Activated B cell treated with CpG ODN at 0.5 μM for 24 hours (primary cell): ENCODE measurements at regions not wholly inside any gene's neighbourhood (a gene's known extent, or its start where the extent isn't known, plus 50 kb on each side); places are given as distances from the start of the nearest gene placed in this dataset.

Experiments
- ATAC-seq: fragments of 200-7000 bp; cut with Tn5 transposase; one replicate; pipeline ENCODE4 v1.10.0; 2021; ENCODE audit warnings: low read depth, mild to moderate bottlenecking, moderate library complexity
- CTCF ChIA-PET: fragments of 350-600 bp; sonication (Branson Sonifier 250); formaldehyde crosslinking; loops from one replicate; lab custom pipeline; 2021; ENCODE audit warnings: antibody characterized with exemption; lab: Charles Lee
- POLR2A ChIA-PET: fragments of 350-600 bp; sonication (Branson Sonifier 250); formaldehyde crosslinking; loops from one replicate; lab custom pipeline; 2021; ENCODE audit warnings: antibody characterized with exemption; lab: Charles Lee
- DNase-seq: peaks from one replicate; pipeline ENCODE4 v3.0.0; 2022
- H3K27ac Mint-ChIP-seq: one replicate; pipeline ENCODE4 v1.8.0; 2020; ENCODE audit warnings: mixed read lengths
- H3K27me3 Mint-ChIP-seq: one replicate; pipeline ENCODE4 v1.8.0; 2021; ENCODE audit warnings: mixed read lengths
- H3K36me3 Mint-ChIP-seq: one replicate; pipeline ENCODE4 v1.8.0; 2021; ENCODE audit warnings: low read depth, mixed read lengths
- H3K4me1 Mint-ChIP-seq: one replicate; pipeline ENCODE4 v1.8.0; 2021; ENCODE audit warnings: mixed read lengths
- H3K4me3 Mint-ChIP-seq: one replicate; pipeline ENCODE4 v1.8.0; 2020; ENCODE audit warnings: mild to moderate bottlenecking, mixed read lengths
- H3K9me3 Mint-ChIP-seq: one replicate; pipeline ENCODE4 v1.8.0; 2020; ENCODE audit warnings: mixed read lengths
- intact Hi-C: fragments of 100-400 bp; cut with micrococcal nuclease; formaldehyde crosslinking; loops from one replicate; pipeline ENCODE4 v1.15.1; 2024
- TF ChIP-seq, protein P1 (sequence below): fragments of 200-600 bp; IDR thresholded peaks from one replicate; pipeline ENCODE4 v1.8.0; 2022; ENCODE audit warnings: antibody characterized with exemption, mild to moderate bottlenecking

DNA sequence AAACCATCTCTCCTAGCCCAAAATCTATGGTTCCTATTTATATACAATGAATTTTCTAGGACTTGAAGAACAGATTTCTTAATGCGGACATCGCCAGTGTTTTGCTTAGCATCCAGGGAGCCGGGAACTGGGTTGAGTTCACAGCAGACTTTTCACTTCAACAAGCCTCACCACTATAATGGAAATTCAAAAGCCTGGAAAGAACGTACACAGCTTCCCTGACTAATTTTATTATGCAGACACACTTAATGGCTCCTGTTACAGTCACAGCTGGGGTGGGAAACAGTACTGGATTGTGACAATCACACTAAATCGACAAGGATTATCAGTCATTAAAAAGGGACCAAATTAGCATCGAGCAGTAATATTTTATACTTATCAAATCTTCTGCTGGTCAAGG lies 129.2 kb upstream of the BNIP2 start:
- POLR2A ChIA-PET = no interaction called here
- CTCF ChIA-PET = no interaction called here

DNA sequence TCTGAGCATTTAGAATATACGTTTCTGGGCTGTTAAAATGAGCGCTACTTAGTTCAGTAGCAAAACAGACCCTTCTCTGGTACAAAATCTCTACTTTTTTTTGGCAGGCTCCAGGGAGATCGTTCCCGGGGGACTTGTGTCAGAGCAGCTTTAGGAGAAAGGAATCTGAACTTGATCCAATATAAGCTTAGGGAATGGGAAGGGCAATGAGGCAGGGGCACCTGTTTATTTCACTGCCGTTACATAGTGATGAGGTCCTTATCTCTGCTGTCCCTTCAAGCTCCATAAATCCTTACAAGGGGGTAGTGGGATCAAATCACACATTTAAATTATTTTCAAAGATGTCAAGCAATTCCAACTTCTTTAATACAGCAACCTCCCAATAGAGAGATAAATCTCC lies 128.7 kb upstream of the BNIP2 start:
- peaks cover 18% of the 10 kb centered on the region for H3K27me3 Mint-ChIP-seq
- TF ChIP-seq, protein P1, sequence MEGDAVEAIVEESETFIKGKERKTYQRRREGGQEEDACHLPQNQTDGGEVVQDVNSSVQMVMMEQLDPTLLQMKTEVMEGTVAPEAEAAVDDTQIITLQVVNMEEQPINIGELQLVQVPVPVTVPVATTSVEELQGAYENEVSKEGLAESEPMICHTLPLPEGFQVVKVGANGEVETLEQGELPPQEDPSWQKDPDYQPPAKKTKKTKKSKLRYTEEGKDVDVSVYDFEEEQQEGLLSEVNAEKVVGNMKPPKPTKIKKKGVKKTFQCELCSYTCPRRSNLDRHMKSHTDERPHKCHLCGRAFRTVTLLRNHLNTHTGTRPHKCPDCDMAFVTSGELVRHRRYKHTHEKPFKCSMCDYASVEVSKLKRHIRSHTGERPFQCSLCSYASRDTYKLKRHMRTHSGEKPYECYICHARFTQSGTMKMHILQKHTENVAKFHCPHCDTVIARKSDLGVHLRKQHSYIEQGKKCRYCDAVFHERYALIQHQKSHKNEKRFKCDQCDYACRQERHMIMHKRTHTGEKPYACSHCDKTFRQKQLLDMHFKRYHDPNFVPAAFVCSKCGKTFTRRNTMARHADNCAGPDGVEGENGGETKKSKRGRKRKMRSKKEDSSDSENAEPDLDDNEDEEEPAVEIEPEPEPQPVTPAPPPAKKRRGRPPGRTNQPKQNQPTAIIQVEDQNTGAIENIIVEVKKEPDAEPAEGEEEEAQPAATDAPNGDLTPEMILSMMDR = no peak
- CTCF ChIA-PET = no interaction called here
- DNase-seq (no peak), ATAC-seq (no peak)
- no peak overlapping the region for H3K4me3 Mint-ChIP-seq
- H3K4me1 Mint-ChIP-seq = no peaks in the 10 kb centered on the region
- no peaks in the 10 kb centered on the region for H3K9me3 Mint-ChIP-seq
- no peak overlapping the region for H3K27ac Mint-ChIP-seq
- H3K36me3 Mint-ChIP-seq = no peaks in the 10 kb centered on the region
- intact Hi-C loops = no loop called here
- POLR2A ChIA-PET = no interaction called here

More for the DNA sequence above, 129.2 kb upstream of the BNIP2 start:
- Mint-ChIP-seq H3K27me3 (peaks cover 18% of the 10 kb centered on the region), H3K36me3 (no peaks in the 10 kb centered on the region), H3K9me3 (peaks cover 3% of the 10 kb centered on the region), H3K4me1 (no peaks in the 10 kb centered on the region), H3K27ac (no peak overlapping the region), H3K4me3 (no peak overlapping the region)
- no peak for ATAC-seq
- DNase-seq = no peak
- TF ChIP-seq, protein P1 = no peak
- intact Hi-C loops = no loop called here

DNA sequence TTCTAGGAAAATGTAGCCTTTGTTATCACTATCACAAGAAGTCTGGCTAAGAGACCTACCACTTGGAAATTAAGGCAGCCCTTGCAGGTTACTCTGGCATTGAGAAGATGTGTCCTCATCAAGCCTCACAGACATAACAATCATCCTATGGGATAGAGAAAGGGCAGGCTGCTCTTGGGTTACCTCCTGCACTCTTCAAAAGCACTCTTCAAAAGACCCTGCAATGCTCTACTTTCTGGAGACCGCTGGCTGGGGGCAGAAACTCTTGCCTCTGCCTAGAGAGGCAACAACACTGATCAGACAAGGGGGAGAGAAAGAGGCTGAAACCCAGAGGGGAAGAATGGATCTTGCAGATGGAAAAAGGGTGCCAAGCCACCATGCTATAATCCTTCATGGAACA lies 127.9 kb upstream of the BNIP2 start:
- H3K9me3 Mint-ChIP-seq = no peaks in the 10 kb centered on the region
- TF ChIP-seq, protein P1 = no peak
- H3K27ac Mint-ChIP-seq = no peak overlapping the region
- no peaks in the 10 kb centered on the region for H3K4me1 Mint-ChIP-seq
- ChIA-PET CTCF (no interaction called here), POLR2A (no interaction called here)
- DNase-seq (no peak), ATAC-seq (no peak)
- intact Hi-C loops = no loop called here
- no peak overlapping the region for H3K4me3 Mint-ChIP-seq
- peaks cover 17% of the 10 kb centered on the region for H3K27me3 Mint-ChIP-seq
- no peaks in the 10 kb centered on the region for H3K36me3 Mint-ChIP-seq

DNA sequence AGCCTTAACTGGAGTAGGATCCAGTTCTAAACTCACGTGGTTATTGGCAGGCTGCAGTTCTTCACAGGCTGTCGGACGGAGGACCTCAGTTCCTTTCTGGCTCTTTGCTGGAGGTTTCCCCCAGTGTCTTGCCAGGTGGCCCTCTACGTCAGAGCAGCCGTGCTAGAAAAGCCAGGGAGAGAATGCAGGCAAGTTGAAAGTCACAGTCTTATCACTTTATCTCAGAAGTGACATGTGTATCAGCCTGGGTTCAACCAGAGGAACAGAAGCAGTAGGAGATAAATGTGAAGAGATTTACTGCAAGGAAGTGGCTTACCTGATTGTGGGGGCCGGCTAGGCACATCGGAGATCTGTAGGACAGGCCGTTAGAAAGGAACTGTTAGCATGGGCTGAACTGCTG lies 125.3 kb upstream of the BNIP2 start:
- Mint-ChIP-seq H3K27me3 (peaks cover 13% of the 10 kb centered on the region), H3K4me3 (no peak overlapping the region), H3K4me1 (no peaks in the 10 kb centered on the region), H3K36me3 (no peaks in the 10 kb centered on the region), H3K27ac (no peak overlapping the region), H3K9me3 (no peaks in the 10 kb centered on the region)
- ChIA-PET CTCF (no interaction called here), POLR2A (no interaction called here)
- TF ChIP-seq, protein P1 = no peak
- intact Hi-C loops = no loop called here
- no peak for DNase-seq
- ATAC-seq = no peak

DNA sequence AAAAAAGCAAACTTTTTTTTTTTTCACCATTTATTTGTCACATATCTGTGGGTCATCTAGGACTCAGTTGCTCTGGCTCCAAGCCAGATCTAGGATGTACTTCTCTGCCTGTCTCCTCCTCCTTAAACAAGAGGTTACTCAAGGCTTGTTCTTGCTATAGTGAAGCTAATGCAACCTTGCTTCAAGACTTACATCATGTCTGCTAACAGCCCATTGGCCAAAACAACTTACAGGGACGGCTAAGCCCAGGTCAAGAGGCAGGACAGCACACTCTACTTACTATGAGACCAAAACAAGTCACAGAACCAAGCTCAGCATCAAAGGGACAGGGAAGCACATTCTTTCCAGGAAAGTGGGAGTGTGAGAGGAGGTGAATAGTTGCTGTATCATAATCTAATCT lies 123.8 kb upstream of the BNIP2 start:
- Mint-ChIP-seq H3K36me3 (no peaks in the 10 kb centered on the region), H3K27ac (no peak overlapping the region), H3K4me3 (no peak overlapping the region), H3K27me3 (peaks cover 13% of the 10 kb centered on the region), H3K9me3 (no peaks in the 10 kb centered on the region), H3K4me1 (no peaks in the 10 kb centered on the region)
- TF ChIP-seq, protein P1 = no peak
- POLR2A ChIA-PET = no interaction called here
- intact Hi-C loops = no loop called here
- no peak for DNase-seq
- ATAC-seq = no peak
- CTCF ChIA-PET = no interaction called here
